Duodenal mucosa (tissue), 2 donors: ENCODE measurements at regions not wholly inside any gene's neighbourhood (a gene's known extent, or its start where the extent isn't known, plus 50 kb on each side); places are given as distances from the start of the nearest gene placed in this dataset.

ENCODE experiments used
- H3K27ac ChIP-seq: one replicate; pipeline ENCODE4 v1.7.0; 2013; ENCODE audit warnings: low read depth, low read length
- H3K27me3 ChIP-seq, 2 donors: one replicate each; pipeline ENCODE4 v1.7.0; 2013; ENCODE audit warnings: low read length in 2 of 2, control low read depth in 1 of 2; ENCODE audit not compliant: insufficient read depth in 2 of 2, control insufficient read depth in 1 of 2
- H3K36me3 ChIP-seq, 2 donors: one replicate each; pipeline ENCODE4 v1.7.0; 2013; ENCODE audit warnings: low read length in 2 of 2, control low read depth in 1 of 2; ENCODE audit not compliant: insufficient read depth in 2 of 2, control insufficient read depth in 1 of 2
- H3K4me1 ChIP-seq, 2 donors: one replicate each; pipeline ENCODE4 v1.7.0; 2013; ENCODE audit warnings: low read length in 2 of 2, control low read depth in 1 of 2; ENCODE audit not compliant: insufficient read depth in 2 of 2, control insufficient read depth in 1 of 2
- H3K4me3 ChIP-seq, 2 donors: one replicate each; pipeline ENCODE4 v1.7.0; 2013; ENCODE audit warnings: low read length in 2 of 2, low read depth in 1 of 2
- H3K9ac ChIP-seq, 2 donors: one replicate each; pipeline ENCODE4 v1.7.0; 2013; ENCODE audit warnings: low read length in 2 of 2, low read depth in 1 of 2
- H3K9me3 ChIP-seq, 2 donors: one replicate each; pipeline ENCODE4 v1.7.0; 2013; ENCODE audit warnings: low read length in 2 of 2, control low read depth in 1 of 2; ENCODE audit not compliant: control insufficient read depth in 1 of 2

- Histone ChIP-seq H3K27me3 (no peaks in the 10 kb centered on the region), H3K36me3 (no peaks in the 10 kb centered on the region), H3K9ac (no peak overlapping the region), H3K4me1 (no peaks in the 10 kb centered on the region), H3K4me3 (no peak overlapping the region), H3K27ac (no peak overlapping the region), H3K9me3 (no peaks in the 10 kb centered on the region)
Observed at GRCh38 chr14:101196051-101196712, 292.7 kb upstream of the RTL1 start.

- no peak overlapping the region for H3K4me3 ChIP-seq
- no peaks in the 10 kb centered on the region for H3K9me3 ChIP-seq
- no peak overlapping the region for H3K27ac ChIP-seq
- H3K27me3 ChIP-seq, result no peaks in the 10 kb centered on the region
- H3K9ac ChIP-seq, result no peak overlapping the region
- H3K4me1 ChIP-seq, result no peaks in the 10 kb centered on the region
- no peaks in the 10 kb centered on the region for H3K36me3 ChIP-seq
Observed at GRCh38 chr14:101196795-101197590, 293.5 kb upstream of the RTL1 start.

- H3K4me1 ChIP-seq, result no peaks in the 10 kb centered on the region
- H3K9me3 ChIP-seq, result no peaks in the 10 kb centered on the region
- H3K9ac ChIP-seq, result no peak overlapping the region
- H3K27me3 ChIP-seq, result no peaks in the 10 kb centered on the region
- H3K36me3 ChIP-seq, result no peaks in the 10 kb centered on the region
- H3K4me3 ChIP-seq, result no peak overlapping the region
- no peak overlapping the region for H3K27ac ChIP-seq
Observed at GRCh38 chr14:101197595-101198397, 294.3 kb upstream of the RTL1 start.

- H3K9ac ChIP-seq, result no peak overlapping the region
- H3K27ac ChIP-seq, result no peak overlapping the region
- no peak overlapping the region for H3K4me3 ChIP-seq
- H3K36me3 ChIP-seq, result no peaks in the 10 kb centered on the region
- peaks cover 0 to 2% of the 10 kb centered on the region in 2 donors for H3K9me3 ChIP-seq
- H3K4me1 ChIP-seq, result no peaks in the 10 kb centered on the region
- no peaks in the 10 kb centered on the region for H3K27me3 ChIP-seq
Observed at GRCh38 chr14:101198398-101199027, 295.0 kb upstream of the RTL1 start.

- H3K9ac ChIP-seq, result no peak overlapping the region
- H3K4me3 ChIP-seq, result no peak overlapping the region
- H3K4me1 ChIP-seq, result no peaks in the 10 kb centered on the region
- H3K36me3 ChIP-seq, result no peaks in the 10 kb centered on the region
- no peak overlapping the region for H3K27ac ChIP-seq
- peaks cover 0 to 2% of the 10 kb centered on the region in 2 donors for H3K9me3 ChIP-seq
- H3K27me3 ChIP-seq, result no peaks in the 10 kb centered on the region
Observed at GRCh38 chr14:101199028-101199770, 295.7 kb upstream of the RTL1 start.

- Histone ChIP-seq H3K4me1 (no peaks in the 10 kb centered on the region), H3K4me3 (no peak overlapping the region)
Observed at GRCh38 chr14:101200008-101200649, 296.6 kb upstream of the RTL1 start.

GRCh38 chr14:101200650-101201516 lies 297.4 kb upstream of the RTL1 start:
- Histone ChIP-seq H3K9me3 (peaks cover 0 to 2% of the 10 kb centered on the region in 2 donors), H3K9ac (no peak overlapping the region), H3K27ac (no peak overlapping the region), H3K4me1 (no peaks in the 10 kb centered on the region), H3K36me3 (no peaks in the 10 kb centered on the region), H3K4me3 (no peak overlapping the region), H3K27me3 (no peaks in the 10 kb centered on the region)

More at GRCh38 chr14:101200008-101200649, 296.6 kb upstream of the RTL1 start:
- Histone ChIP-seq H3K27ac (no peak overlapping the region), H3K27me3 (no peaks in the 10 kb centered on the region), H3K9me3 (peaks cover 0 to 2% of the 10 kb centered on the region in 2 donors), H3K36me3 (no peaks in the 10 kb centered on the region), H3K9ac (no peak overlapping the region)

GRCh38 chr14:101201535-101202151 lies 298.1 kb upstream of the RTL1 start:
- H3K27ac ChIP-seq, result no peak overlapping the region
- peaks cover 0 to 4% of the 10 kb centered on the region in 2 donors for H3K9me3 ChIP-seq
- no peaks in the 10 kb centered on the region for H3K27me3 ChIP-seq
- H3K9ac ChIP-seq, result no peak overlapping the region
- H3K4me3 ChIP-seq, result no peak overlapping the region
- H3K36me3 ChIP-seq, result no peaks in the 10 kb centered on the region
- H3K4me1 ChIP-seq, result no peaks in the 10 kb centered on the region
